SK-N-SH (cell line): ENCODE measurements at regions not wholly inside any gene's neighbourhood (a gene's known extent, or its start where the extent isn't known, plus 50 kb on each side); places are given as distances from the start of the nearest gene placed in this dataset.
"Not testable (repeated sequence)": the region's sequence is repeated elsewhere in the genome, so short reads cannot be mapped to it uniquely, and the experiment has no call there.

Source experiments
- CTCF ChIA-PET: fragments of 300-600, 350-600 bp; formaldehyde crosslinking; extraction: SDS; loops from one replicate; lab custom pipeline; 2021; lab: Yijun Ruan, JAX
- POLR2A ChIA-PET: fragments of 350-600 bp; sonication (Branson Sonifier 250); formaldehyde crosslinking; extraction: SDS; loops from one replicate; lab custom pipeline; 2020; ENCODE audit warnings: antibody characterized with exemption, inconsistent platforms; lab: Yijun Ruan, JAX
- DNase-seq: peaks from one replicate; pipeline ENCODE4 v3.0.0; 2012
- H2AFZ ChIP-seq: fragments of 200-600 bp; sonication (generic); 2 replicates; pipeline ENCODE4 v1.8.1; 2016; ENCODE audit warnings: antibody characterized with exemption, mild to moderate bottlenecking, low read depth
- H3F3A ChIP-seq: fragments of 200-600 bp; sonication (generic); replicated peaks from 2 replicates; pipeline ENCODE3; 2016; ENCODE audit warnings: antibody characterized with exemption, mild to moderate bottlenecking; ENCODE audit not compliant: insufficient read depth
- H3K27ac ChIP-seq, 2 experiments: fragments of 200-500 bp in 1 of 2; fragments of 200-600 bp in 1 of 2; sonication (Bioruptor generic) in 1 of 2; sonication (generic), shearing (Covaris generic) in 1 of 2; 2 replicates each; pipeline versions ENCODE4 v1.5.1 to v1.6.1; 2014 to 2016; ENCODE audit warnings: low read depth in 2 of 2, inconsistent platforms in 1 of 2, low read length in 1 of 2, mild to moderate bottlenecking in 1 of 2, mixed read lengths in 1 of 2
- H3K27me3 ChIP-seq: fragments of 200-600 bp; sonication (generic), shearing (Covaris generic); 2 replicates; pipeline ENCODE4 v1.6.1; 2016; ENCODE audit warnings: mixed run types; ENCODE audit not compliant: insufficient read depth
- H3K36me3 ChIP-seq, 2 experiments: fragments of 200-500 bp in 1 of 2; fragments of 200-600 bp in 1 of 2; sonication (Bioruptor generic) in 1 of 2; sonication (generic) in 1 of 2; replicated peaks in 1 of 2; 2 replicates each; pipeline versions ENCODE3 to v1.5.1; 2014 to 2016; ENCODE audit warnings: low read length in 1 of 2, mild to moderate bottlenecking in 1 of 2; ENCODE audit not compliant: insufficient read depth in 2 of 2, control insufficient read depth in 1 of 2
- H3K4me1 ChIP-seq, 2 experiments: fragments of 200-500 bp in 1 of 2; fragments of 200-600 bp in 1 of 2; sonication (Bioruptor generic) in 1 of 2; sonication (generic), shearing (Covaris generic) in 1 of 2; 2 replicates each; pipeline versions ENCODE4 v1.5.1 to v1.6.1; 2014 to 2016; ENCODE audit warnings: low read depth in 1 of 2, low read length in 1 of 2, mixed run types in 1 of 2; ENCODE audit not compliant: insufficient read depth in 2 of 2, control insufficient read depth in 1 of 2
- H3K4me2 ChIP-seq: fragments of 200-600 bp; sonication (generic), shearing (Covaris generic); 2 replicates; pipeline ENCODE4 v1.6.1; 2017; ENCODE audit warnings: mixed run types
- H3K4me3 ChIP-seq, 2 experiments: fragments of 200-500 bp in 1 of 2; fragments of 200-600 bp in 1 of 2; sonication (Bioruptor generic) in 1 of 2; sonication (generic), shearing (Covaris generic) in 1 of 2; 2 replicates each; pipeline versions ENCODE4 v1.5.1 to v1.8.1; 2014 to 2016; ENCODE audit warnings: low read depth in 2 of 2, inconsistent platforms in 1 of 2, low read length in 1 of 2, mild to moderate bottlenecking in 1 of 2, mixed read lengths in 1 of 2, moderate library complexity in 1 of 2
- H3K79me2 ChIP-seq: fragments of 200-600 bp; sonication (generic); 2 replicates; pipeline ENCODE4 v1.8.1; 2017; ENCODE audit warnings: mild to moderate bottlenecking; ENCODE audit not compliant: insufficient read depth
- H3K9ac ChIP-seq: fragments of 200-600 bp; sonication (generic); 2 replicates; pipeline ENCODE4 v1.6.1; 2017; ENCODE audit warnings: mixed run types
- H3K9me2 ChIP-seq: fragments of 200-600 bp; sonication (generic); 2 replicates; pipeline ENCODE4 v1.6.1; 2017; ENCODE audit warnings: mixed run types
- H3K9me3 ChIP-seq: fragments of 200-600 bp; sonication (generic); 2 replicates; pipeline ENCODE4 v1.6.1; 2017; ENCODE audit warnings: mixed run types, mild to moderate bottlenecking, moderate library complexity
- H4K20me1 ChIP-seq: fragments of 200-600 bp; sonication (generic); 2 replicates; pipeline ENCODE4 v1.6.1; 2017; ENCODE audit warnings: mild to moderate bottlenecking, mixed run types; ENCODE audit not compliant: insufficient read depth
- ELF1 ChIP-seq: IDR thresholded peaks from 2 replicates; pipeline ENCODE4 v1.4.0; 2012
- MEF2A ChIP-seq: IDR thresholded peaks from 2 replicates; pipeline ENCODE4 v1.4.0; 2012; ENCODE audit warnings: low read depth, borderline replicate concordance
- POLR2AphosphoS5 ChIP-seq: IDR thresholded peaks from 2 replicates; pipeline ENCODE4 v1.6.1; 2012; ENCODE audit warnings: low read depth, low read length
- RCOR1 ChIP-seq: fragments of 150-350 bp; IDR thresholded peaks from 2 replicates; pipeline ENCODE4 v1.6.1; 2017; ENCODE audit warnings: antibody characterized with exemption, low read length
- TEAD4 ChIP-seq: IDR thresholded peaks from 2 replicates; pipeline ENCODE4 v1.4.0; 2012; ENCODE audit warnings: mild to moderate bottlenecking, borderline replicate concordance; ENCODE audit not compliant: insufficient read depth
- USF2 ChIP-seq: fragments of 150-350 bp; IDR thresholded peaks from 2 replicates; pipeline ENCODE4 v1.6.1; 2017; ENCODE audit warnings: antibody characterized with exemption, low read length, low read depth, borderline replicate concordance
- YY1 ChIP-seq: IDR thresholded peaks from 2 replicates; pipeline ENCODE4 v1.4.0; 2012; ENCODE audit warnings: low read depth, mild to moderate bottlenecking
- ZBTB33 ChIP-seq: IDR thresholded peaks from 2 replicates; pipeline ENCODE4 v1.4.0; 2012; ENCODE audit warnings: low read depth, borderline replicate concordance
- WGBS: methylation state at CpG from one replicate; pipeline ENCODE4 v1.1.6; 2017; ENCODE audit warnings: low lambda C conversion rate; 5-methylcytosine and 5-hydroxymethylcytosine counted together

- WGBS = 90% methylated on average over 15 of the region's 26 CpGs
- H3K36me3 ChIP-seq, H3K9ac ChIP-seq, H4K20me1 ChIP-seq, H3F3A ChIP-seq, H3K9me3 ChIP-seq, H3K4me2 ChIP-seq, H3K27me3 ChIP-seq, H3K27ac ChIP-seq, POLR2A ChIA-PET, H3K79me2 ChIP-seq, H2AFZ ChIP-seq, CTCF ChIA-PET, DNase-seq, H3K9me2 ChIP-seq, H3K4me3 ChIP-seq: not testable (repeated sequence)
- H3K4me1 ChIP-seq = peaks cover 0 to 30% of the 10 kb centered on the region in 2 experiments; a peak in 2 of 4 replicates
Measured at GRCh38 chr16:88198457-88199295, 184.1 kb upstream of the ZNF469 start.

- H3K9me3 ChIP-seq, CTCF ChIA-PET, H4K20me1 ChIP-seq, H3K27ac ChIP-seq, H3K9ac ChIP-seq, POLR2A ChIA-PET, H3K9me2 ChIP-seq, H3K4me2 ChIP-seq, DNase-seq, H2AFZ ChIP-seq, H3K4me3 ChIP-seq, H3F3A ChIP-seq, H3K79me2 ChIP-seq, H3K36me3 ChIP-seq, H3K27me3 ChIP-seq: not testable (repeated sequence)
- peaks cover 0 to 26% of the 10 kb centered on the region in 2 experiments; a peak in 2 of 4 replicates for H3K4me1 ChIP-seq
- WGBS = 82% methylated on average over 9 of the region's 25 CpGs
Measured at GRCh38 chr16:88199296-88200153, 183.2 kb upstream of the ZNF469 start.

- CTCF ChIA-PET, H4K20me1 ChIP-seq, H3K9me3 ChIP-seq, H3K36me3 ChIP-seq, H3K79me2 ChIP-seq, H3F3A ChIP-seq, H3K27me3 ChIP-seq, H3K4me3 ChIP-seq, H3K4me2 ChIP-seq, H3K9me2 ChIP-seq, POLR2A ChIA-PET, H2AFZ ChIP-seq, DNase-seq, H3K27ac ChIP-seq, H3K9ac ChIP-seq: not testable (repeated sequence)
- peaks cover 0 to 18% of the 10 kb centered on the region in 2 experiments; a peak in 1 of 4 replicates for H3K4me1 ChIP-seq
- 90% methylated on average over 16 of the region's 30 CpGs for WGBS
Measured at GRCh38 chr16:88200154-88200895, 182.4 kb upstream of the ZNF469 start.

GRCh38 chr16:88200896-88201185, 181.9 kb upstream of the ZNF469 start:
- no peak overlapping the region for H3K27ac ChIP-seq
- DNase-seq = no peak
- no peak overlapping the region for H2AFZ ChIP-seq
- no peak for TF ChIP-seq ELF1
- no peak for TF ChIP-seq TEAD4
- TF ChIP-seq MEF2A = no peak
- TF ChIP-seq USF2 = no peak
- no peak for TF ChIP-seq POLR2AphosphoS5
- no peak for TF ChIP-seq RCOR1
- TF ChIP-seq YY1 = no peak
- no peak for TF ChIP-seq ZBTB33

More at GRCh38 chr16:88200896-88201185, 181.9 kb upstream of the ZNF469 start:
- no peaks in the 10 kb centered on the region for H3K9me2 ChIP-seq
- POLR2A ChIA-PET = no interaction called here
- no peak overlapping the region for H3K9ac ChIP-seq
- H3K79me2 ChIP-seq = no peaks in the 10 kb centered on the region
- H3K27me3 ChIP-seq = no peaks in the 10 kb centered on the region
- no peaks in the 10 kb centered on the region for H3K9me3 ChIP-seq
- no peak overlapping the region for H3K4me2 ChIP-seq
- CTCF ChIA-PET = no interaction called here
- no peak overlapping the region for H3K4me3 ChIP-seq
- H3F3A ChIP-seq = no peaks in the 10 kb centered on the region
- no peaks in the 10 kb centered on the region for H4K20me1 ChIP-seq
- peaks cover 0 to 13% of the 10 kb centered on the region in 2 experiments; a peak in 1 of 4 replicates for H3K4me1 ChIP-seq
- 63% methylated on average over 3 of the region's 13 CpGs for WGBS
- no peaks in the 10 kb centered on the region for H3K36me3 ChIP-seq
